Keratinocyte (primary cell): ENCODE measurements at regions not wholly inside any gene's neighbourhood (a gene's known extent, or its start where the extent isn't known, plus 50 kb on each side); places are given as distances from the start of the nearest gene placed in this dataset.

Experiments used
- CTCF ChIP-seq, 3 experiments: IDR thresholded peaks in 1 of 3; conservative IDR thresholded peaks in 1 of 3; optimal IDR thresholded peaks in 1 of 3; 2 replicates in 2 of 3; 3 replicates in 1 of 3; pipeline versions ENCODE3 to v1.5.1; 2011; ENCODE audit warnings: low read length in 3 of 3, mild to moderate bottlenecking in 3 of 3, moderate library complexity in 2 of 3, control low read depth in 1 of 3, inconsistent platforms in 1 of 3; ENCODE audit not compliant: insufficient read depth in 2 of 3; ENCODE audit errors: extremely low read depth in 1 of 3
- EZH2 ChIP-seq: IDR thresholded peaks from one replicate; pipeline ENCODE4 v1.6.1; 2012; ENCODE audit warnings: inconsistent platforms, mild to moderate bottlenecking, low read length, moderate library complexity

- no peak for TF ChIP-seq CTCF (optimal IDR thresholded peaks at IDR 0.05 in 1 of 3, IDR thresholded peaks at IDR 0.05 in 1 of 3, conservative IDR thresholded peaks at IDR 0.05 in 1 of 3; ENCODE audit: extremely low read depth in 1 of 3, insufficient read depth in 2 of 3, low read length in 3 of 3)
- TF ChIP-seq EZH2: no peak
Observed at GRCh38 chr17:13337151-13337550, 264.6 kb downstream of the HS3ST3A1 start.
